Smooth muscle cell (in vitro differentiated cells): ENCODE measurements at regions not wholly inside any gene's neighbourhood (a gene's known extent, or its start where the extent isn't known, plus 50 kb on each side); places are given as distances from the start of the nearest gene placed in this dataset.
"Not testable (repeated sequence)": the region's sequence is repeated elsewhere in the genome, so short reads cannot be mapped to it uniquely, and the experiment has no call there.

Source experiments
- DNase-seq: peaks from one replicate; lab custom pipeline; 2025; ENCODE audit not compliant: unreplicated experiment; lab: John Stamatoyannopoulos, UW
- H2AFZ ChIP-seq: fragments of 200-600 bp; sonication (generic); 2 replicates; pipeline ENCODE4 v1.6.0; 2016; ENCODE audit warnings: antibody characterized with exemption, low read depth, mild to moderate bottlenecking
- H3F3A ChIP-seq: fragments of 200-600 bp; sonication (generic); 2 replicates; pipeline ENCODE4 v1.6.0; 2017; ENCODE audit warnings: antibody characterized with exemption, low read depth
- H3K27ac ChIP-seq: fragments of 200-600 bp; sonication (generic); 2 replicates; pipeline ENCODE4 v1.5.1; 2016; ENCODE audit warnings: low read depth, mild to moderate bottlenecking
- H3K27me3 ChIP-seq: fragments of 200-600 bp; sonication (generic); 2 replicates; pipeline ENCODE4 v1.6.1; 2016; ENCODE audit warnings: low read depth, mild to moderate bottlenecking
- H3K36me3 ChIP-seq: fragments of 200-600 bp; sonication (generic); 2 replicates; pipeline ENCODE4 v1.5.1; 2016; ENCODE audit warnings: low read depth
- H3K4me1 ChIP-seq: fragments of 200-600 bp; sonication (generic); 2 replicates; pipeline ENCODE4 v1.5.1; 2016; ENCODE audit warnings: low read depth
- H3K4me2 ChIP-seq: fragments of 200-600 bp; sonication (generic); 2 replicates; pipeline ENCODE4 v1.6.0; 2016; ENCODE audit warnings: mild to moderate bottlenecking
- H3K4me3 ChIP-seq: fragments of 200-600 bp; sonication (generic); 2 replicates; pipeline ENCODE4 v1.5.1; 2016; ENCODE audit warnings: mild to moderate bottlenecking
- H3K79me2 ChIP-seq: fragments of 200-600 bp; sonication (generic); 2 replicates; pipeline ENCODE4 v1.6.0; 2016; ENCODE audit warnings: low read depth, mild to moderate bottlenecking
- H3K9ac ChIP-seq: fragments of 200-600 bp; sonication (generic); 2 replicates; pipeline ENCODE4 v1.6.0; 2016; ENCODE audit warnings: low read depth
- H3K9me3 ChIP-seq: fragments of 200-600 bp; sonication (generic); replicated peaks from 2 replicates; pipeline ENCODE4 v1.5.1; 2016; ENCODE audit warnings: low read depth
- H4K20me1 ChIP-seq: fragments of 200-600 bp; sonication (generic); 2 replicates; pipeline ENCODE4 v1.6.0; 2016; ENCODE audit warnings: low read depth
- CTCF ChIP-seq: fragments of 200-600 bp; sonication (generic); IDR thresholded peaks from 2 replicates; pipeline ENCODE4 v1.5.1; 2017; ENCODE audit warnings: borderline replicate concordance, mild to moderate bottlenecking, antibody characterized with exemption; ENCODE audit not compliant: insufficient read depth, poor library complexity, severe bottlenecking
- WGBS: methylation state at CpG from one replicate; pipeline ENCODE4 v1.1.7; 2016; ENCODE audit warnings: low lambda C conversion rate; 5-methylcytosine and 5-hydroxymethylcytosine counted together

- H3F3A ChIP-seq: no peaks in the 10 kb centered on the region
- no peak overlapping the region for H3K4me2 ChIP-seq
- H3K27me3 ChIP-seq: no peaks in the 10 kb centered on the region
- no peaks in the 10 kb centered on the region for H3K4me1 ChIP-seq
- H3K9me3 ChIP-seq: no peaks in the 10 kb centered on the region
- no peaks in the 10 kb centered on the region for H3K79me2 ChIP-seq
- TF ChIP-seq CTCF: no peak
- no peak overlapping the region for H3K9ac ChIP-seq
- no peak overlapping the region for H2AFZ ChIP-seq
- H3K36me3 ChIP-seq: no peaks in the 10 kb centered on the region
- H3K4me3 ChIP-seq: no peak overlapping the region
- no peak overlapping the region for H3K27ac ChIP-seq
- no peaks in the 10 kb centered on the region for H4K20me1 ChIP-seq
- WGBS: 54% methylated on average over 4 of the region's 4 CpGs
- DNase-seq: no peak
Measured at GRCh38 chr4:25509646-25510045, 132.6 kb downstream of the ANAPC4 start.

GRCh38 chr4:25511823-25512222 is 134.8 kb downstream of the ANAPC4 start:
- not testable (repeated sequence) for H3K4me1 ChIP-seq, H3K4me3 ChIP-seq
- 93% methylated on average over 10 of the region's 10 CpGs for WGBS

GRCh38 chr4:25513814-25514213 is 136.8 kb downstream of the ANAPC4 start:
- WGBS: 96% methylated on average over 4 of the region's 4 CpGs
- no peak for TF ChIP-seq CTCF
- H2AFZ ChIP-seq: no peak overlapping the region

More at GRCh38 chr4:25511823-25512222, 134.8 kb downstream of the ANAPC4 start:
- not testable (repeated sequence) for H3K79me2 ChIP-seq, H4K20me1 ChIP-seq, H2AFZ ChIP-seq, H3K36me3 ChIP-seq, DNase-seq, H3F3A ChIP-seq, H3K27me3 ChIP-seq, H3K9ac ChIP-seq, H3K27ac ChIP-seq, H3K4me2 ChIP-seq, H3K9me3 ChIP-seq

GRCh38 chr4:25523405-25523804 is 132.2 kb upstream of the SLC34A2 start:
- DNase-seq: no peak
- 80% methylated on average over 4 of the region's 4 CpGs for WGBS

More at GRCh38 chr4:25513814-25514213, 136.8 kb downstream of the ANAPC4 start:
- no peak for DNase-seq
- Histone ChIP-seq H3K27ac (no peak overlapping the region), H3K9me3 (no peaks in the 10 kb centered on the region), H4K20me1 (no peaks in the 10 kb centered on the region), H3K4me3 (no peak overlapping the region), H3F3A (no peaks in the 10 kb centered on the region), H3K9ac (no peak overlapping the region), H3K4me1 (no peaks in the 10 kb centered on the region), H3K27me3 (peaks cover 20% of the 10 kb centered on the region), H3K79me2 (no peaks in the 10 kb centered on the region), H3K4me2 (no peak overlapping the region), H3K36me3 (no peaks in the 10 kb centered on the region)

More at GRCh38 chr4:25523405-25523804, 132.2 kb upstream of the SLC34A2 start:
- Histone ChIP-seq H2AFZ (no peak overlapping the region), H3K36me3 (no peaks in the 10 kb centered on the region), H3F3A (no peaks in the 10 kb centered on the region), H3K4me3 (no peak overlapping the region), H3K4me2 (no peak overlapping the region), H3K4me1 (peaks cover 10% of the 10 kb centered on the region), H3K27ac (no peak overlapping the region), H3K27me3 (peaks cover 13% of the 10 kb centered on the region), H3K9me3 (no peaks in the 10 kb centered on the region), H4K20me1 (no peaks in the 10 kb centered on the region), H3K9ac (no peak overlapping the region), H3K79me2 (no peaks in the 10 kb centered on the region)
- TF ChIP-seq CTCF: no peak
